Activated CD4-positive, alpha-beta T cell treated with anti-CD3 and anti-CD28 coated beads, Interleukin-2, Interleukin-6, amounts not matched to agents 100 ng/mL and 50 ng/mL, durations not matched to agents 16 hours and 8 hours (primary cell): ENCODE measurements at regions not wholly inside any gene's neighbourhood (a gene's known extent, or its start where the extent isn't known, plus 50 kb on each side); places are given as distances from the start of the nearest gene placed in this dataset.
"Not testable (repeated sequence)": the region's sequence is repeated elsewhere in the genome, so short reads cannot be mapped to it uniquely, and the experiment has no call there.

Experiments used
- DNase-seq: peaks from one replicate; pipeline ENCODE4 v3.0.0-alpha.2; 2020

GRCh38 chr3:166810741-166811445 is 569.2 kb downstream of the ZBBX start:
- no peak for DNase-seq

DNA sequence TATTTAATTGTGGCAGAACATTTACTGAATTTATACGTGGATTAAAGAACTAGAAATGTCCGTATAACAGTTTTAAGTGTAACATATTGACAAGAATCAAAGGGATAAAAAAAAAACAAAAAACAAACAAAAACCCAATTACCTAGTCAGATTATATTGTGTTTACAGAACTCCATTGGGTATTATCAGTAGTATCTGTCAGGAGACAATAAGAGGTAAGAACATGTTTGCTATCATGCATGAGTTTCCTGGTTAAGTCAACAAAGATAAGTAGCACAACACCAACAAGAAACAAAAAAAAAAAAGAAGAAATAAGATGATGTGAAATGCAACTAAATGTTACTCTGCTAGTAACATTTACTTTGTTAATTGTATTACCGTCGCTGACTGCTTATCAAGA is 570.6 kb downstream of the ZBBX start:
- no peak for DNase-seq

DNA sequence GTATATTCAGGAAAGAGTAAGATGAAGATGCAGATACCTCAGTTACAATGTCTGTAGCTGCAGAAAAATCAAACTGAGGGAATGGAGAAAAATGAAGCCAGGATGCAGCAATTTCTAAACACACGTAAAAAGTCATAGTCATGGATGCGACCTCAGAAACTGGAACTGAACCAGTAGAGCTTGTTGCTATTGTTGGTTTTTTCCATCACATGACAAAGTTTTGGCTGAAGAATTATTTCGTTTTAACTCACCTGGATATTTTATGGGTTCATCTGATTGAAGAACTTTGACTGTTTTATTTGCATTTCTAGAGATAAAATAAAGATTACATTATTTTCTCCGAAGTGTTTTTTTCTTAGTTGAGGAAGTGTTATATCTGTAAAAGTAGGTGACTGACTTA is 591.2 kb downstream of the ZBBX start:
- no peak for DNase-seq

- DNase-seq: no peak
Measured at GRCh38 chr3:166785876-166786275, 594.2 kb downstream of the ZBBX start.

- no peak for DNase-seq
Measured at GRCh38 chr3:166783206-166783605, 596.9 kb downstream of the ZBBX start.

DNA sequence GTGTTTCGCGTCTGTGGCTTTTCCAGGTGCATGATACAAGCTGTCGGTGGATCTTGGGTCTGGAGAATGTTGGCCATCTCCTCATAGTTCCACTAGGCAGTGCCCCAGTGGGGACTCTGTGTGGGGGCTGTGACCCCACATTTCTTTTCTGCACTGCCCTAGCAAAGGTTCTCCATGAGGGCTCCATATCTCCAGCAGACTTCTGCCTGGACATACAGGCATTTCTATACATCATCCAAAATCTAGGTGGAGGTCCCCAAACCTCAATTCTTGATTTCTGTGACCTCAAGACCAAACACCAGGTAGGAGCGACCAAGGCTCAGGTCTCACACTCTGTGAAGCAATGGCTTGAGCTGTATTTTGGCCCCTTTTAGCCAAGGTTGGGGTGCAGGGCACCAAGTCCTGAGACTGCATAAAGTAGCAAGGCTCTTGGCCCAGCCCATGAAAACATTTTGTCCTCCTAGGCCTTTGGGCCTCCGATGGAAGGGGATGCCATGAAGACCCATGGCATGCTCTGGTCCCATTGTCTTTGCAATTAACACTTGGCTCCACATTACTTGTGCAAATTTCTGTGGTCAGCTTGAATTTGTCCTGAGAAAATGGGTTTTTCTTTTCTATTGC is 615.3 kb downstream of the ZBBX start:
- no peak for DNase-seq

- no peak for DNase-seq
Measured at GRCh38 chr3:166759736-166760513, 620.2 kb downstream of the ZBBX start.

DNA sequence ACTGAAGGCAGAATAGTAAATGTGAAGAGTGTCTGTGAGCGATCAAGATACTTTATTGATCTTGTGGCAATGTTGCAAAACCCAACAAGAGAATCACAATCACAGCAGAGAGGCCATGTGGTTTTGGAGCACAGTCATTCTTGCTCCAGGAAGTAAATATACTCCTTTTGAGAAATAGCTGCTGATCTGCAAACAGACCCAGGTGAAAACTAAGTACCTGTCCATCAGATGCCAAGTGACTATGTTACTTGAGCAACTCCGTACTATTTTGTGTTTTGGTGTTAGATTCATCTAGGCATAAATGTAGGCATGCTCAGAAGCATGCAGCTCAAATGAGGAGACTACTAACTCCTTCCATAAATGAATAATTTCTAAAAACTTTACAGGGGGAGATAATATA is 627.9 kb downstream of the ZBBX start:
- DNase-seq: no peak

- no peak for DNase-seq
Measured at GRCh38 chr3:166743481-166744134, 636.5 kb downstream of the ZBBX start.

GRCh38 chr3:166734734-166735133 is 645.4 kb downstream of the ZBBX start:
- DNase-seq: no peak

- no peak for DNase-seq
Measured at GRCh38 chr3:166731701-166732100, 648.4 kb downstream of the ZBBX start.

GRCh38 chr3:166721466-166721865 is 658.6 kb downstream of the ZBBX start:
- no peak for DNase-seq

DNA sequence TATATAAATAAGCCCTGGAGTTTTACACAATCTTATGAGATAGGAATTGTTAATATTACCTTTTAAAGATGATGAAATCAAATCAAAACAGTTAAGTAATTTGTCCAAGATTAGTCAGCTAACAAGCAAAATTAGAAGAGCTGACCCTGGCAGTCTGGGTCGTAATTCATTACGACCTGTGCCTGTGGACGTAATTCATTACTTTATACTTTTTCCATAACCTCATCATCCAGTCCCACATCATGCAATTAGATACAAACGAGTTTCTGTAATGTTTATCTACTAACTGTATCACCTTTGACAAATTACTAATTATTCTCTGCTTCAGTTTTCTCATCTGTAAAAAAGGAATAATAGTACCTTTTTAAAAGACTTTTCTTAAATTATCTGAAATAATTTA is 665.9 kb downstream of the ZBBX start:
- no peak for DNase-seq

DNA sequence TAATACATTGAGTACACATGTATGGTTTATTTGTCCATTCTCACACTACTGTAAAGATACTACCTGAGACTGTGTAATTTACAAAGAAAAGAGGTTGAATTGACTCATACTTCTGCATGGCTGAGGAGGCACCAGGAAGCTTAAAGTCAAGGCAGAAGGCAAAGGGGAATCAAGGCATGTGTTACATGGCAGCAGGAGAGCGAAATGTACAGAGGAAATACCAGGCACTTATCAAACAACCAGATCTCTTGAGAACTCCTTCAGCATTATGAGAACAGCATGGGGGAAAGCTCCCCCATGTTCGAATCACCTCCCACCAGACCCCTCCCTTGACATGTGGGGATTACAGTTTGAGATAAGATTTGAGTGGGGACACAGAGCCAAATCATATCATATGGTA is 666.3 kb downstream of the ZBBX start:
- no peak for DNase-seq

DNA sequence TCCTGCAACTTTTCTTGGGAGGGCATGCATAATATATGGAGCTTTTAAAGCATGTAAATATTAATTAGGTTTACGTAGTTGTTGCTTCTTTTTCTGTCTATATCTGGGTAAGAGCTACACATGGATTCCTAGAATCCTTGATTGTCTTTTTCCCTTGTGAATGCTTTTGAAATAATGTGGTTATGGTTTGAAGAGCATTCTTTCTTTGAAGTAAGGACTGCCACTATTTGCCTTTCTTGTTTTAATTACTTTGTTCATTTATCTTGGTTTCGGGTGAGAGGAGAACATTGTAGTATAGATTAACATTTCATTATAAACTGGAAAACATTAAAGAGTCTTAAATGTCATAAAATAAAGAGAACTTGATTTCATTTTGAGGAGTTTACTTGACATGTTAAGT is 674.0 kb downstream of the ZBBX start:
- DNase-seq: no peak

DNA sequence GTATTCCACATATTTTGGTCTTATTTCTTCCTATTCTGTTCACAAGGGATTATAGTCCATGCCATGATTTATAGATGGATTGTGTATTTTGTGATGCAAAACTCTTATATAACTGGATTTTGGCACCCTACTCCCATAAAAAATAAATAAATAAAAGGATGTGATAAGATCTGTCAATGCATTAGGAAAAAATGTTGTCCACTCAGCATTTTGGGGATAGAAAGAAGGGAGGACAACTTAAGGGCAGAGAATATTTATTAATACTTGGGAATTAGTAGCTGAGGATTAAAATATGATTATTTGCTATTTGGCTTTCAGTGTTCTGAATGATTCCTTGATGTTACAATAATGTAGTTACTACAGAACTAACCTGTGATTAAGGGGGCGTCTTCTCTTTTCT is 682.6 kb downstream of the ZBBX start:
- no peak for DNase-seq

GRCh38 chr3:166696103-166696502 is 684.0 kb downstream of the ZBBX start:
- no peak for DNase-seq

- DNase-seq: no peak
Measured at GRCh38 chr3:166688665-166689064, 691.4 kb downstream of the ZBBX start.

GRCh38 chr3:166685246-166685645 is 694.9 kb downstream of the ZBBX start:
- no peak for DNase-seq

DNA sequence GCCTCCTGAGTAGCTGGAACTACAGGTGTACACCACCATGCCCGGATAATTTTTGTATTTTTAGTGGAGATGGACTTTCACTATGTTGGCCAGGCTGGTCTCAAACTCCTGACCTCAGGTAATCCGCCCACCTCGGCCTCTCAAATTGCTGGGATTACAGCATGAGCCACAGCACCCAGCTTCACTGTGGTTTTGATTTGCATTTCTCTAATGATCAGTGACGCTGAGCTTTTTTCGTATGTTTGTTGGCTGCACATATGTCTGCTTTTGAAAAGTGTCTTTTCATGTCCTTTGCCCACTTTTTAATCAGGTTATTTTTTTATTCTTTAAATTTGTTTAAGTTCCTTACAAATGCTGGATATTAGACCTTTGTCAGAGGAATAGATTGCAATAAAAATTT is 696.0 kb downstream of the ZBBX start:
- not testable (repeated sequence) for DNase-seq

DNA sequence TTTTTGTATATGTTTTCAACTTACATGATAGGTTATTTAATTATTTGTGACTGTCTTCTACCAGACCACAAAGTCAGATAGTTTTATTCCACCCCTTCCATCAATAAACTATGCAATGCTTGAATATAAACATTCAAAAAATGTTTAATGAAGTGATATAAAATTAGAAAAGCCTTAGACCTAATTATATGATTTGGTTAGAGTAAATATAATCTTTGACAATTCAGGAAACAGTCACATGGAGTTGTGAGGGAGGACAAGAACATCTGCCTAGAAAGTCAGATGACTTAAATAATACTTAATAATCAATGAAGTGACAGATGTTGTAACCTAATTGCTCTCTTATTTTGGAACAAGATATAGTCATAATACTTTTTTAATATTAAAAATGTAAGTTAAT is 710.3 kb downstream of the ZBBX start:
- no peak for DNase-seq

DNA sequence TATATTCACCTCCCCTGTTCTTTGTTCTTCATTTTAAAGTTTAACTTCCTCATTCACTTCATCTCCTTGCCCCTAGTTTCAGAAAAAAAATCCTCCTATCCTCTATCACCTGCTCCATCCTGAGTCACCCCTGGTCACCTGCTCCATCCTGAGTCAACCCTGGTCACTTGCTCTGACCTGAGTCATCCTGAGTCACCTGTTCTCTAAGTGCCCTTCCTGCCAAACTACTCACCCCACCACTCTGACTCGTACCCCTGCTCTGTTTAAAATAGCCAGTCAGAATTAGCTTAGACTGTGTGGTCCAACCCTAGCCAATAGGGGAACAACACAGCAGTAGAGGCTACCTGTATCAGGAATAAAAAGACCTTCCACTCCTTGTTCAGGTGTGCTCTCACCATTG is 716.9 kb downstream of the ZBBX start:
- no peak for DNase-seq

GRCh38 chr3:166661621-166662020 is 718.5 kb downstream of the ZBBX start:
- DNase-seq: no peak

GRCh38 chr3:166660962-166661361 is 719.1 kb downstream of the ZBBX start:
- DNase-seq: no peak
